Spleen (tissue), 7 donors: ENCODE measurements at regions not wholly inside any gene's neighbourhood (a gene's known extent, or its start where the extent isn't known, plus 50 kb on each side); places are given as distances from the start of the nearest gene placed in this dataset.

Experiments used
- CTCF ChIP-seq, 11 experiments: fragments of 200-600 bp in 7 of 11; fragments of 450-650 bp in 4 of 11; sonication (generic) in 4 of 11; IDR thresholded peaks in 8 of 11; conservative IDR thresholded peaks in 3 of 11; 1 replicate in 7 of 11; 2 replicates in 4 of 11; pipeline versions ENCODE4 v1.4.0 to v1.8.0; 2016 to 2021; ENCODE audit warnings: antibody characterized with exemption in 11 of 11, inconsistent platforms in 4 of 11, mild to moderate bottlenecking in 1 of 11
- POLR2A ChIP-seq, 3 donors: fragments of 450-650 bp; IDR thresholded peaks; one replicate each; pipeline ENCODE4 v1.5.1; 2017; ENCODE audit warnings: antibody characterized with exemption in 3 of 3, mild to moderate bottlenecking in 1 of 3
- POLR2AphosphoS5 ChIP-seq, 3 donors: sonication (generic); formaldehyde crosslinking; IDR thresholded peaks; one replicate each; pipeline ENCODE4 v1.5.1; 2017; ENCODE audit warnings: antibody characterized with exemption in 3 of 3
- donor health status: DM: no; HTN: no; CAD: no; lungs with moderate emphysema.
- donor health status: DM: no; HTN: no; CAD: no.
- donor health status: DM: no; HTN: no; CAD: no.

DNA sequence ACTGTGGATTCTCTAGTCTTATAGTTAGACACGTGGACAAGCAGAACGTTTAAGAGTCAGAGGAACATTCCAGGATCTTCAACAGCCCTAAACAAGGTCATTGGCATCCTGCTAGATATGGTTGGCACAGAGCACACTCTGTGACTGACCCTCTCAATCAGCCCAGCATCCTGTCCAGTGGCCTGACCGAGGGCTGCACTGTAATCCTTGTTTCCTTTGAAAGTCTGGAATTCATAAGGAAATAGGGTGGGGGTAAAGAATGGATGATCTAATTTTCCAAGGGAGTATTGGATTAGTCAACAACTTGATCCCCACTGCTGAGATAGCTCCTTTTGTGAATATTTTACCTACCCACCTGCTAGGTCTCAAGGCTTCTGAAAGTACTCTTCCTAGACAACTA lies 94.5 kb upstream of the DLG1 start:
- TF ChIP-seq CTCF (IDR thresholded peaks at IDR 0.05 in 8 of 11, conservative IDR thresholded peaks at IDR 0.05 in 3 of 11) (no peak), POLR2AphosphoS5 (IDR thresholded peaks at IDR 0.05) (no peak), POLR2A (IDR thresholded peaks at IDR 0.05) (no peak)
